ENCODE measurements at regions not wholly inside any gene's neighbourhood (a gene's known extent, or its start where the extent isn't known, plus 50 kb on each side); places are given as distances from the start of the nearest gene placed in this dataset.

GRCh38 chrX:46263494-46263893, 281.7 kb downstream of the ZNF674 start:
- Histone ChIP-seq H3K27me3 (no peaks in the 10 kb centered on the region), H3K4me3 (no peak overlapping the region), H3K4me1 (no peaks in the 10 kb centered on the region), H3K36me3 (no peaks in the 10 kb centered on the region), H3K27ac (no peak overlapping the region), H3K9me3 (no peaks in the 10 kb centered on the region)
- WGBS, 2 donors (ENCODE audit: low coverage in 1 of 2) = 17 to 74% methylated on average over 1 to 3 of the region's 3 CpGs
- intact Hi-C loops (cut with DNase I; ENCODE audit: low total_unique reads) (no loop called here), in situ Hi-C loops (cut with MboI; ENCODE audit: low pct_ligation_motif_present in 1 of 4, low pct_unique_long_range_greater_than_20kb in 1 of 4, low sequenced_read_pairs in 3 of 4) (no loop called here)
- no peak for TF ChIP-seq POLR2A (IDR thresholded peaks at IDR 0.05)
- TF ChIP-seq EP300 (IDR thresholded peaks at IDR 0.05; ENCODE audit: low read depth) = no peak
- TF ChIP-seq POLR2AphosphoS5 (IDR thresholded peaks at IDR 0.05) = no peak
- no peak for TF ChIP-seq CTCF (IDR thresholded peaks at IDR 0.05)
- DNase-seq = no peak

- intact Hi-C loops (cut with DNase I; ENCODE audit: low total_unique reads) = no loop called here
- 53% methylated on average over 3 of the region's 3 CpGs; no CpG with 5 or more reads in 1 of the 2 donors for WGBS, 2 donors (ENCODE audit: low coverage in 1 of 2)
- H3K36me3 ChIP-seq = no peaks in the 10 kb centered on the region
- no peak overlapping the region for H3K27ac ChIP-seq
- in situ Hi-C loops (cut with MboI; ENCODE audit: low pct_ligation_motif_present in 1 of 4, low pct_unique_long_range_greater_than_20kb in 1 of 4, low sequenced_read_pairs in 3 of 4) = no loop called here
- H3K4me1 ChIP-seq = no peaks in the 10 kb centered on the region
- H3K9me3 ChIP-seq = no peaks in the 10 kb centered on the region
- H3K27me3 ChIP-seq = no peaks in the 10 kb centered on the region
- DNase-seq = no peak
- H3K4me3 ChIP-seq = no peak overlapping the region
- TF ChIP-seq CTCF (IDR thresholded peaks at IDR 0.05) (no peak), POLR2AphosphoS5 (IDR thresholded peaks at IDR 0.05) (no peak), POLR2A (IDR thresholded peaks at IDR 0.05) (no peak), EP300 (IDR thresholded peaks at IDR 0.05; ENCODE audit: low read depth) (no peak)
Measured at GRCh38 chrX:46262304-46262703, 282.9 kb downstream of the ZNF674 start.

GRCh38 chrX:46260499-46260898, 284.7 kb downstream of the ZNF674 start:
- WGBS, 2 donors (ENCODE audit: low coverage in 1 of 2) = 85% methylated on average over 1 of the region's 1 CpG; no CpG with 5 or more reads in 1 of the 2 donors
- Histone ChIP-seq H3K4me3 (no peak overlapping the region), H3K9me3 (no peaks in the 10 kb centered on the region), H3K27ac (no peak overlapping the region), H3K4me1 (no peaks in the 10 kb centered on the region), H3K27me3 (no peaks in the 10 kb centered on the region), H3K36me3 (no peaks in the 10 kb centered on the region)
- intact Hi-C loops (cut with DNase I; ENCODE audit: low total_unique reads) = no loop called here
- TF ChIP-seq POLR2A (IDR thresholded peaks at IDR 0.05) = no peak
- TF ChIP-seq CTCF (IDR thresholded peaks at IDR 0.05) = no peak
- no peak for TF ChIP-seq POLR2AphosphoS5 (IDR thresholded peaks at IDR 0.05)
- TF ChIP-seq EP300 (IDR thresholded peaks at IDR 0.05; ENCODE audit: low read depth) = no peak
- DNase-seq = no peak
- in situ Hi-C loops (cut with MboI; ENCODE audit: low pct_ligation_motif_present in 1 of 4, low pct_unique_long_range_greater_than_20kb in 1 of 4, low sequenced_read_pairs in 3 of 4) = no loop called here

- TF ChIP-seq POLR2A (IDR thresholded peaks at IDR 0.05) (no peak), CTCF (IDR thresholded peaks at IDR 0.05) (no peak), POLR2AphosphoS5 (IDR thresholded peaks at IDR 0.05) (no peak), EP300 (IDR thresholded peaks at IDR 0.05; ENCODE audit: low read depth) (no peak)
Measured at GRCh38 chrX:46258356-46258755, 286.9 kb downstream of the ZNF674 start.

More at GRCh38 chrX:46258356-46258755, 286.9 kb downstream of the ZNF674 start:
- no peak overlapping the region for H3K4me3 ChIP-seq
- H3K9me3 ChIP-seq = no peaks in the 10 kb centered on the region
- intact Hi-C loops (cut with DNase I; ENCODE audit: low total_unique reads) = no loop called here
- no peaks in the 10 kb centered on the region for H3K4me1 ChIP-seq
- H3K36me3 ChIP-seq = no peaks in the 10 kb centered on the region
- no peaks in the 10 kb centered on the region for H3K27me3 ChIP-seq
- 80% methylated on average over 1 of the region's 1 CpG; no CpG with 5 or more reads in 1 of the 2 donors for WGBS, 2 donors (ENCODE audit: low coverage in 1 of 2)
- in situ Hi-C loops (cut with MboI; ENCODE audit: low pct_ligation_motif_present in 1 of 4, low pct_unique_long_range_greater_than_20kb in 1 of 4, low sequenced_read_pairs in 3 of 4) = no loop called here
- H3K27ac ChIP-seq = no peak overlapping the region
- no peak for DNase-seq

All from transverse colon (tissue), 4 donors.